Stimulated activated CD4-positive, alpha-beta T cell treated with anti-CD3 and anti-CD28 coated beads, Interleukin-1b, Interleukin-23, amount 100 ng/mL, for 24 hours (primary cell): ENCODE measurements at regions not wholly inside any gene's neighbourhood (a gene's known extent, or its start where the extent isn't known, plus 50 kb on each side); places are given as distances from the start of the nearest gene placed in this dataset.
"Not testable (repeated sequence)": the region's sequence is repeated elsewhere in the genome, so short reads cannot be mapped to it uniquely, and the experiment has no call there.

Source experiments
- DNase-seq, 4 experiments: peaks; one replicate each; pipeline ENCODE4 v3.0.0-alpha.2; 2020; ENCODE audit warnings: low read depth in 4 of 4, low spot score in 1 of 4

DNA sequence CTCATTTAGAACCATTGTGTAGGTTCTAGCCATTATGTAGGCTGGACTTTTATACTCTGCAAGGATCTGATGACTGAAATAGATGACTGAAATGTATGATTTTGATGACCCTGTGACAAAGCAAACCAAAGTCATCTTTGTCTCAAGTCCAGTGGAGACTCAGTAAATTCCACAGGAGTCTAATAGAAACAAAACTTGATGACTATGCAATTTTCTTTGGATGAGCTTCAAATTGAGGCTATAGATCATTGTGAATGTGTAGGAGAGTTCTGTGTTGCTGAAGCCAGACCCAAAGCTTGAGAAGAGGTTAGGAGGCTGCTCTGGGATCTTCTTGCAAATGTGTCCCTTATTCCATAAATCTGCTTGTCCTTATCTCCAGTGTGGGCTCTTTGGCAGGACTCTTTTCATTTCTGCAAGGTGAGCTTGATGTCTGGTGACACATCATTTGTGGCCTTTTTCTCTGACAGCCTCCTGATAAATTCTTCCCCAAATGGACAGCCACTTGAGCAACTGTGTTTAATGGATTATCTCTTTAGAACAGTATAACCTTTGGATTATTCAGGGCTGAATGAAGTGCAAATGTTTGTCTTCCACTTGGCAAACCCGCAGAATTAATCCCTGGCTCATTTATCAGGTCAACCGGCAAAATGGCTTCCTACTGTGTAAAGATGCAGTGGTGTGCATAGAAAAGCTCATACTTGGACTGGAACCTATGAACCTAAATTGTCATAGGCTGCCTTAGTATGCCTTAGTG lies 235.1 kb upstream of the ANKH start:
- no peak for DNase-seq

DNA sequence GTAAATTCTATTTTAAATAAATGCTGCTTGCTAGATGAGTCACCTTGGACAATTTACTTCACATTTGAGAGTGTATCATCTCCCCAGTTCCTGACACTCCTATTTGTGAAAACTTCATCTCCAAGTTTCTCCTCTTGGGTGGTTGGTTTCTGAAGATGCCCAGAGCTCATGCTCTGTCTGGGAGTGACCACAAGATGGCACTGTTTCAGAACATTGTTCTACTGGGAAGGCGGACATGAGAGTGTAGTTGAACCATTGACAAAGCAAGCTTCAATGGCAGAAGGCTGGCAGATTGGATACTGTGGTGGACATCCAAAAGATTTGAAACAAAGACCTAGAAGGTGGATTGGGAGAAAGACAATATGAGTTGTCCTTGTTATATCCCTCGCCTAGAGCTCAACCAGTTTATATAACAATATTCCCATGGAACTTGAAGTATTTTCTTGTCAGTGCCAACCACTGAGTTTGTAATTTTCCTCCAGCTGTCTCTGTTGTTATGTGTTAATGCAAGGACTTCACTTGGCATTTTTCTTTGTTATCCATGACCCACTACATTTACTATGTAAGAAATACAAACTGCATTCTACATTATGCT lies 234.3 kb upstream of the ANKH start:
- DNase-seq: peak in 1 of 4 experiments; percentile 9

DNA sequence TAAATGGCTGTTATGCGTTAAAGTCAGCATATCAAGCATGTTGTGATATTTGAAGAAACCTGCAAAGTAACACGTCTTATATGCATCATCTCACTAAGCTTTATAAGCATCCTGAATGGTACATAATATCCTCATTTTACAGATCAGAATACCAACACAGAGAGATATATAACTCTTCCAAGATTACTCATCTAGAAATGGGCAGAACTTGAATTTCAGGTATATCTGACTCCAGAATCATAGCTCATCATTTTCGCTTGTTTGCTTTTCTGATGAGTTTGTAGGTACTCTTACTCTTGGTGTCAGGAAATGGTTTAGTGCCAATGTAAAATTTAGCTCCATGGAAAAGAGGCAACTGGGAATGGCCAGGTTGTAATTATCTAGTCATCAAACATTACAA lies 232.3 kb upstream of the ANKH start:
- no peak for DNase-seq

DNA sequence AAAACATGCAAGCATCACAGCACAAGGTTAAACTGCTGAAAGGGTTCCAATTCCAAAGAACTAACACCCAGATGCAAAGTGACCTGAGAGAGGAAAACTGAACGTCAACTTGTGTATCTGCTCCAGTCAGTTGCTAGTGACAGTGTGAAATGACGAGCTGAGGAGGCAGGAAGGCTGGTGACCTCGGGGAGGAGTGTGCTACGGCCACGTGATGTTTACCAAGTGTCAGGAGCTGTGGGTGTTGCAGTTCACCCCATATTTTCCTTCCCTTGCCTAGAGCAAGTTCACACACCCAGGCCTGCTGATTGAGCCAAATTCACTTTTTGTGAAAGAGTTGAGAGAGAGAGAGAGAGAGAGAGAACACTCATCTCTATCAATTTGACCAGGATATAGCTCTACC lies 231.6 kb upstream of the ANKH start:
- no peak for DNase-seq

DNA sequence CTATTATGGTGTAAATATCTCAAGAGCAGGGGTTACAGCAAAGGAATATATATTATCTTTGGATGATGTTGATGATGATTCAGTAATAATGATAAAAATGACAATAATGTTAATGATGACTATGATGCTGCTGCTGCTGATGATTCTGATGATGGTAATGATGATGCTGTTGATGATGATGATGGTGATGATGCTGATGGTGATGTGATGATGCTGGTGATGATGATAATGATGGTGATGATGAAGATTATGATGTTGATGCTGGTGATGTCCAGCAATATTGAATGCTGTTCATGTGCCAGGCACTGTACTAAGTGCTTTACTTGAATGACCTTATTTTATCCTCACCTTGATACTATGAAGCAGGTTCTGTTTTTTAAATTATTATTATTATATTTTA lies 226.0 kb upstream of the ANKH start:
- DNase-seq: no peak

DNA sequence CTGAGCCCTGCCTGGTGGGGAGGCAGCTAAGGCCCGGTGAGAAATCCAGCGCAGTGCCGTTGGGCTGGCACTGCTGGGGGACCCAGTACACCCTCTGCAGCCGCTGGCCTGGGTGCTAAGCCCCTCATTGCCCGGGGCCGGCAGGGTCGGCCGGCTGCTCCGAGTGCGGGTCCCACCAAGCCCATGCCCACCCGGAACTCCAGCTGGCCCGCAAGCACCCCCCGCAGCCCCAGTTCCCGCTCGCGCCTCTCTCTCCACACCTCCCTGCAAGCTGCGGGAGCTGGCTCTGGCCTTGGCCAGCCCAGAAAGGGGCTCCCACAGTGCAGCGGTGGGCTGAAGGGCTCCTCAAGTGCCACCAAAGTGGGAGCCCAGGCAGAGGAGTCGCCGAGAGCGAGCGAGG lies 225.1 kb upstream of the ANKH start:
- DNase-seq: not testable (repeated sequence)

DNA sequence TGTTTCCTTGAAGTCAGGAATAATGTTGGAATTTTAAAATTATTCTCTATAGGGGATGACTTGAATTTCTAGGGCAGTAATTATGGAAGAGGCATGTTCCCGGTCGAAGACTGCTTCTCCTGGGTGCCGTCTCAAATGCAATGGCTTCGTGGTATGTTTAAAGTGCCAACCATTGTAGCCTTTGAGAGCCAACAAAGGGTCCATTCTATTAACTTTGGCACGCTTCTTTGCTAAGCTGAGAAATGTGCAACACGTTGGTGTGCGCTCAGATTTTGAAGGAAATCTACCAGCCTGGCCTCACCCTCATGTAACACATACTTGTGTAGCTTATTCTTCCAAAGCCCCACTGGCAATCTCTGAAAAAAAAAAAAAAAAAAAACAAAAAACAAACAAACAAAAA lies 221.2 kb upstream of the ANKH start:
- no peak for DNase-seq

DNA sequence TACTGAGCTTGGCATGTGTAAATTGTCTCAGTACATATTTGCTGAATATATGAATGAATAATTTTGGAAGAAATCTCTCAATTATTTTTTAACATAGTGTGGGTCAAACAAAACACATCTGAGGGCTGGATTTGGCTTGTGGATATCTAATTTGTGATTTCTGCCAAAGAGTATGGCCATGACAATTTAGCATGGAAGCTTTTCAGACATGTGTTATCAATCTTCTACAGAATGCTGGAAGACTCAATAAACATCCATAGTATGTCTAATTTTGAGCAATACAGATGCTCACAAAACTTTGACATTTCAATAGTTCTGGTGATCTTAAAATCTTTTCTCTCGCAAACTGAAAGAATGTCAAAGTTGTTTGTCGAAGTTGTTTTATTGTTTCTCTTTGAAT lies 214.1 kb upstream of the ANKH start:
- DNase-seq: no peak

DNA sequence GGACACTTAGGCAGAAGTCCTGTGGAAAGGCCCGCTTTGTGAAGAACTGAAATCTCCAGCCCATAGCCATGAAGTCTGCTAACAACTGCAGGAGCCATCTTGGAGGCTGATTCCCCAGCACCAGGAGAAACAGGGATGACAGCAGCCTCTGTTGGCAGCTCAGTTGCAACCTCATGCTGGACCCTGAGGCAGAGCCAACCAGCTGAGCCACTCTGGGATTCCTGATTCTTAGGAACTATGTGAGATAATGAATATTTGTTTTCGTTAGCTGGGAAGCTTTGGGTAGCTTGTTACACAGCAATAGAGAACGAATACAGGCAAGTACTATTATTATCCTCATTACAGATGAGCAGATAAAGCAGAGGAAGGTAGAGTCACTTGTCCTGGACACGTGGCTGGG lies 210.5 kb upstream of the ANKH start:
- no peak for DNase-seq

DNA sequence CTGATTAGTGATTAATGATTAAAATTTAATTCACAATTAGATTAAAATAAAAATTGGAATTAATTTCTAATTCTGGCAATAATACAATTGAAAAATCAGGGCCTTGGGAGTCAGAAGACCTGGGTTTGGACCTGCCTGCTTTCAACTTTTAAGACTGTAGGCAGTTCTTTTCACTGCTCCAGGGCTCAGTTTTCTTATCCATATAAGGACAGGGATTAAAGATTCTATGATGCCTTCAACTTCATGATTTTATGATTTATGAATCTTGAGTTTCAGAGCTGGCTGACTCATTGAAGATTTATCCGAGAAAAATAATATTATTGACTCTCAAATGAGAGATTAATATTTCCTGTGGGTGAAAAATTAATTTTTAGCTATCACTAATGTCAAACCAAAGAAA lies 208.6 kb upstream of the ANKH start:
- DNase-seq: no peak

DNA sequence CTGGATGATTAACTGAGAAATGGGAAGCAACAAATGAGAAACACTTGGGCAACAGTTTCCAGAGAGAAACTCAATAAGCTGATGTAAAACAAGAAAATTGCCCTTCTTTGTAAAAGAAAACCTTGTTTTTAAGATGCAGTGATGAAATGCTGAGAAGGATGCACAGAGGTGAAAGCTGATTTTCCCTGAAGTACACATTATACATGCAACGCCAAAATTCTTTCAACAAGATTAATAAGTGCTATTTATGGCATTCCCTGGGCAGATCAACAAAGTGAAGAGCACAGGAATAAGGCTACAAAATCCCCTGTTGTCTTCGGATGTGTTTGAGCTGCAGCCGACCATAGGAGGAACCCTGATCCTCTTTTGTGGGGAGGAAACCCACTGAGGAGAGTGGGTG lies 208.0 kb upstream of the ANKH start:
- DNase-seq: no peak

DNA sequence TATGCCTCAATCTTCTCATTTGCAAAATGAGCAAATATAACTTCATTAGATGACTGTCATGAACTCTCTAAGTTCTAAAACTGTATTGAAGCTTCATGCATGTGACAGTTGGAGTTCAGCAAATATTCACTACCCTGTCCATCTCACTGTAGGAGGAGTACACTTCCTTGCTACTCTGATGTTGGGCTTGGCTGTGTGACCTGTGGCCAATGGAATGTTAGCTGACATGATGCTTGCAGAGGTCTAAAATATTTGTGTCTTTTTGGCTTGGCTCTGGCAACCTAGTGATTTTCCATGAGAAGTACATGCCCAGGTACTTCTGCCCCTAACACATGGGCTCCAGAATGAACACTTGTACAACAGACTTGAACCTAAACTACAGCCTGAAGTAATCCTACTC lies 203.1 kb upstream of the ANKH start:
- DNase-seq: no peak

DNA sequence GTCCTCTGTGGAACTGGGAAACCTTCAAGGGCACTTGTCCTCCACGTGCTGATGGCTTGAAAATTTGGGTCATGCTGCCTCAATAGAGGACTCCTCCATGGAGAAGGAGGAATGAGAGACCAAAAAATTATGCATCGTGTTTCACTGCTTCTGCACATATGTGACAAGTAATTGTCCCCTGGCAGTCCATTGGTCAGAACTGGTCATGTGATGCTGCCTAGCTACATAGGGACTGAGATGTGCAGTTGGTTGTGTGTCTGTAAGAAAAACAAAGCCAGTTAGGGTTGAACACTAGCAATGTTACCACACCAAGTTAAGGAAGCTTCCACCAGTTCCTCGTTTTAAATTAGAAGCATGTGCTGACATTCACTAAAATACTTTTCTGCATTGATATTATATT lies 201.9 kb upstream of the ANKH start:
- no peak for DNase-seq

DNA sequence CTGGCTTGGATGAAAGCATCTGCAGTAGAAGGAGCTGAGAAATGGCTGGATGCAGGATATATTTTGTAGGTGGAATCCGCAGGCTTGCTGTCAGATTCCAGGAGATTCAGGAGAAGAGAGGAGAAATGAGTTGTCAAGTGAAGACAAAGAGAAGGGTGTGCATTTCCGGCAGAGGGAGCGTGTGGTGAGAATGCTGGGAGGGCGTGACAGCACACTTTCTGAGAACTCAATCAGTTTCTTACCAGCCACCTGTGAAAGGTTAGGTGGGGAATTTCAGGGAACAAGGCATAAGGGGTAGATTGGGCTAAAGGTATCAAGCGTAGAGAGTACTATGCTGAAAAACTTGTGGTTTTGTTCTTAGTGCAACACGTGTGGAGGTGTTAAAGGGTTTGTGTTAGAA lies 199.3 kb upstream of the ANKH start:
- DNase-seq: no peak

DNA sequence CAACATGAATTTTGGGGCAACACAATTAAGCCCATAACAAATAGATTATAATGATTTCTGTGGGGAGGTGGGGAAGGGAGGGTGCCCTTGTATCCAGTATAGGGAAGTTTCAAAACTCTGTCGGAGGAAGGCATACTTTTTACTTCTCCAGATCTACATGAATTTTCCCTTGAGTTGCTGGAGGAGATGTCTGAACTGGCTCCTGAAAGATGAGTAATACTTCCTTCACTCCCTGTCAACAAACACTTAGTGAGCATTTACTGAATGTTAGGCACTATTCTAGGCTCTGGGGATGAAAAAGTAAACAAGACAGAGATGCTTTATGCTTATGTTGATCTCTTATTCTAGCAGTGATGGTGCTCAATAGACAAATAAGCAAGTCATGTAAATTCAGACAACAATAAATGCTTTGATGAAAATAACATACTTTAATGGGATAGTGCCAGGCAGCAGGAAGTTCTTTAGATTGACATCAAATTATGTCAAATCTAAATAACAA lies 197.9 kb upstream of the ANKH start:
- no peak for DNase-seq

DNA sequence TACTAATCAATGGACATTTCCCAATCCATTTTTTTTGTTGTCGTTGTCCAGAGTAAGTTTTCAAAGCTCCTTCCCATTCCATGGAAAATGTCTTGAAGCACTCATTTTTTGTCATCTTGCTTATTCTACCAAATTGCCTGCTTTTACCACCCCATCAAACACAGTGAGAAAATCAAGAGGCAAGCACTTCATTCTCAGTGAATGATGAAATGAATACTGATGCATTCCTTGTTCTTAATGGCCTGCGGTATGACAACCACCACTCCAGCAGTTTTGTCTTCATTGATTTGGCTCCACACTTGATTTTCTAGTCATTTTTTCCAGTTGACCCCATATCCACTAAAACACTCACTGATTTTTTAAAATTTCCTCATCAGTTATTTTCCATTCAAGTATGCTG lies 193.5 kb upstream of the ANKH start:
- DNase-seq: no peak

DNA sequence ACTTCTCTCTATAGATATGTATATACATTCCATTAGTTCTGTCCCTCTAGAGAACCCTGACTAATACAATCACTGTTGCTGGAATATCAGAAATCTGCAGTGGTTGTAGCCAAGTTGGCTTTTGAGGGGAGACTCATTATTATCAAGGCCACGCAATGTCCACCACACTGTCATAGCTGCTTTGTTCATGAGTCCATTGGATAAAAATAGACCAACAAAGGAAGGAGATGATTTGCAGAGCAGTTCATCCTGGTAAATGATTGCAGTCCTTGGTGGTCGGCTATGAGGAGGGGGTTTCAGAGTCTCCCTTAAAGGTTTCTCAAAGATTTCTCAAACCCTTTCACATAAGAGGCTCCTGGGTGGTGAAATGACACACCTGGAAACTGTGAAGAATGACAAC lies 192.8 kb upstream of the ANKH start:
- DNase-seq: no peak

DNA sequence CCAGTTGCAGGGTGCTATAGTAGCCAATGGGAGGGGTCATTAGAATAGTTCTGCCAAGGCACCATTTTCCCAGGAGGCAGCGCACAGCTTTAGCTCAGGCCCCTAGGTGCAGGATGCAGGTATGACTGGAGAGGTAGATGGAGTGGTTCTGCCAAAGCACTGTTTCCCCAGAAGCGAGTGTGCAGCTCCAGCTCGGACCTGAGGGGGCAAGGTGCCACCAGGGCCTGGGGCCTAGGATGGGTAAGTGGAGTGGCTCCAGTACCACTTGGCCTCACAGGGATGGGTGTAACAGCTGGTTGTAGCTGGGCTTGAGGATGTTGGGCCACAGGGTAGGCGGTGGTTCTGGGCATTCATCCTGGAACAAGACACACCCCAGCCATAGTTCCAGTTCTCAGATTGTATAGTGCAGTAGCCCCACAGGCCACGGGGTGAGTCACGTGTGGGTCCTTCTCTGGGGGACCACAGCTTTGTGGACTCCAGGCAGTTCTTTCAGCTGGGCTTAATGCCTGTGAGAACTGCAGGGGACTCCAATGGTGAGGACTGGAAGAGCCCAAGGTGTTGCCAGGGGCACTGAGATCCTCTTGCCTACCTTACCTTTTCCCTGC lies 185.5 kb upstream of the ANKH start:
- DNase-seq: no peak

DNA sequence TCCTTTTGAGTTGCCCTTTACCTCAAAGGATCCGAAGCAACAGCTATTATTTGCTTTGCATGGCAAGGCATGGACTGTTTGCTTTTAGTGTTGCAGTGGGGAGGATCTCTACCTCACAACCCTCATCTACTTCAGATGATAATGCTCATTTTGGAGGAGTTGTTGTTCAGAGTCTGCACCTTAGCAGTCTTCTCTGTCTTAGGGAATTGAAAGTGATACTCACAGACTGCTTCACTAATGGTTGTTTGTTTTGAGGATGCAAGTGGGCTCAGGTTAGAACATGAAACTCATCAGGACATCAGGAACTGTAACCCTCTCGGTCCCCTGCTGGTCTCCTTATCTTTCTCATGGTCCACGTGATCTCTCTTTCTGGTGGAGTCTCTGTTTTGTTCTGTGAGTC lies 172.9 kb upstream of the ANKH start:
- DNase-seq: no peak

DNA sequence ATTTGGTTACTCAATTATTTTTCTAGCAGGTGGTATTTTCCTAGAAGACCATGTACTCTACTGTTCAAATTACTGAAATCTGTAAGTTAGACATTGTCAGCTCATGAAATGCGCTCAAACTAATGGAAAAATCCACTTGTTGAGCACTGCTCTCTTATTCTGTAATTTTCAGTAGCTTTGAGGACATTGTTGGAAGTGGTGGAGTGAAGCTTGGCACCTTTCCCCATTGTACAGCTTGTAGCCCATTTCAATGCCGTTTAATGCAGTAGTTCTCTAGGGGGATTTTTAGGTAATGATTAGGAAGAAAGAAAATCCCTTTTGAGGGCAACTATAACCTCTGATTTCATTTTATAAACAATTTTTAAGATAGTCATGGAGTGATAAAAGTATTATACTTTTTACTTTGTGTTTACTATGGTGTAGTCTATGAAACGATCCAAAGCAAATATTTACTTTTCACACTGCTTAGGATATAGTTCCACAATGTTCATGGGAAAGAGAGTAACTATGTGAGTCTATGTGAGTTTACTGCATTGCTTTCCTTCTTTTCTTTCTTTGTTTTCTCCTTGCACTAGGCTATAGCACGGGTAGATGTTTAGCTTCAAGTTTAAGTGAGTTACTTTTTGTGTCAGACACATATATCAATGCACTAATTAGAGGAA lies 165.8 kb upstream of the ANKH start:
- no peak for DNase-seq

DNA sequence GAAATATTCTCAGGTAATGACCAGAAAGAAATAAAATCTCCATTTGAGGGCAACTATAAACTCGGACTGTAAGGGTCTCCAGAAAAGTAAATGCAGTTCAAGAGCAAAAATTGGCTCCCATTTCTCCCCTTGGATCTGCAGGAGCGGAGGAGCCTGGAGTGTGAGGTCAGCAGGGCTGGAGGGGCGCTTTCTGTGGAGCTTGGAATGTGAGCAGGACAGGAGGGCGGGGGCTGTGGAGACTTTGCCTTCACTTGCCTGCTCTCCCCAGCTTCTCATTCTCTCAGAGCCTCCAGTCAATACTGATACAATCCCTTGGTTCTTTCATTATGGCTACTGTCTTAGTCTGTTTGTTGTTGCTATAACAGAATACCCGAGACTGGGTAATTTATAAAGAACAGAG lies 162.8 kb upstream of the ANKH start:
- no peak for DNase-seq

DNA sequence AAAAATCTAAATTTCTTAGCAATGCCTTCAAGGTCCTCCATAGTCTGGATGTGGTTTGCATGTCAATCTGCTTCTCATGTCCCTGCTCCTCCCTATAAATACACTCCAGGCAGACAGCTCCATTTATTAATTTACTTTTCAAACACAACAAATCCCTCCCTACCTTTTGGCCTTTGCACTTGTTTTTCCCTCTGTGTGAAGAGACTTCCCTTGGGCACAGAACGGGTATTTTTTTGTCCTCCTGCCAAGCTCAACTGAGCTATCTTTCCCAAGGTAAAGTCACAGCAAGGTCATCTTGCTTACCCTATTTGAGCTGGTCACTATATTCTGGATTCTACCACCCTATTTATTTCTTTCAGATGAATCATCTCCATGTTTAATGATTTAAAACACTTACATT lies 159.6 kb upstream of the ANKH start:
- DNase-seq: no peak
